ENCODE measurements at regions not wholly inside any gene's neighbourhood (a gene's known extent, or its start where the extent isn't known, plus 50 kb on each side); places are given as distances from the start of the nearest gene placed in this dataset.

GRCh38 chr21:16815243-16815642 is 697.6 kb upstream of the CXADR start:
- TF ChIP-seq CTCF (IDR thresholded peaks at IDR 0.05) (no peak), EP300 (IDR thresholded peaks at IDR 0.05) (no peak)
